Vagina (tissue), 2 donors: ENCODE measurements at regions not wholly inside any gene's neighbourhood (a gene's known extent, or its start where the extent isn't known, plus 50 kb on each side); places are given as distances from the start of the nearest gene placed in this dataset.

Experiments
- DNase-seq, 2 donors: peaks; one replicate each; pipeline ENCODE4 v3.0.0-alpha.2; 2017; ENCODE audit errors: extremely low spot score in 2 of 2
- H3K27ac ChIP-seq: fragments of 200-600 bp; sonication (generic); one replicate; pipeline ENCODE4 v1.5.1; 2019
- H3K27me3 ChIP-seq: fragments of 200-600 bp; sonication (generic); one replicate; pipeline ENCODE4 v1.5.1; 2019
- H3K36me3 ChIP-seq, 2 donors: fragments of 200-600 bp; sonication (generic); one replicate each; pipeline ENCODE4 v1.5.1; 2017 to 2019
- H3K4me1 ChIP-seq: fragments of 200-600 bp; sonication (generic); one replicate; pipeline ENCODE4 v1.5.1; 2019
- H3K4me3 ChIP-seq, 2 donors: fragments of 200-600 bp; sonication (generic); 1 replicate in 1 of 2; 2 replicates in 1 of 2; pipeline ENCODE4 v1.5.1; 2016 to 2019
- H3K9me3 ChIP-seq: fragments of 200-600 bp; sonication (generic); one replicate; pipeline ENCODE4 v1.5.1; 2019
- POLR2A ChIP-seq, 2 donors: fragments of 450-650 bp; IDR thresholded peaks; one replicate each; pipeline ENCODE4 v1.6.1; 2017; ENCODE audit warnings: antibody characterized with exemption in 2 of 2, mild to moderate bottlenecking in 2 of 2, moderate library complexity in 2 of 2
- POLR2AphosphoS5 ChIP-seq, 2 donors: sonication (generic); formaldehyde crosslinking; IDR thresholded peaks; one replicate each; pipeline ENCODE4 v1.9.0; 2017; ENCODE audit warnings: antibody characterized with exemption in 2 of 2, mild to moderate bottlenecking in 2 of 2, low read depth in 1 of 2; ENCODE audit not compliant: insufficient read depth in 1 of 2
- intact Hi-C: fragments of 100-400 bp; cut with DNase I; formaldehyde crosslinking; loops from one replicate; pipeline ENCODE4 v1.15.1; 2023
- TF ChIP-seq, protein P1 (sequence below), 3 experiments: fragments of 450-650 bp in 2 of 3; fragments of 200-600 bp in 1 of 3; sonication (generic) in 1 of 3; IDR thresholded peaks; one replicate each; pipeline ENCODE4 v1.5.1; 2017 to 2019; ENCODE audit warnings: antibody characterized with exemption in 3 of 3, mild to moderate bottlenecking in 2 of 3, moderate library complexity in 2 of 3

DNA sequence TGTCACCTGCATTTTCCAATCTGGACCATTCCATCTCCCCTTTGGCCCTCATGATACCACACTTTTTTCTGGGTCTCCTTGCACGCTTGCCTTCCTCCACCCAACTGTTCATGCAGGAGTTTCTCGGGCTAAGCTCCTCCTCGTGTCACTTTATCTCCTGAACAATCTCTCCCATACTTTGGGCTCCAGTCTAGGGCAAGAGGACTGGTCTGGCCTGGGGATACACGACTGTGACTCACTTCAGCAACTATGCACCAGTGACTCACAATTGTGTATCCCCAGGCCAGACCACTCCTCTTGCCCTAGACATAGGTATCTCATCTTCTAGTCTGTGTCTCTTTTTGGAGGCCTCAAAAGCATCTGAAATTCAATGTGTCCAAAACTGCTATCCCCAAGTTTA, 149.4 kb upstream of the PTPRM start:
- intact Hi-C loops: no loop called here
- H3K36me3 ChIP-seq: no peaks in the 10 kb centered on the region
- TF ChIP-seq POLR2AphosphoS5 (IDR thresholded peaks at IDR 0.05; ENCODE audit: insufficient read depth in 1 of 2, low read depth in 1 of 2) (no peak), POLR2A (IDR thresholded peaks at IDR 0.05) (no peak)
- TF ChIP-seq, protein P1, sequence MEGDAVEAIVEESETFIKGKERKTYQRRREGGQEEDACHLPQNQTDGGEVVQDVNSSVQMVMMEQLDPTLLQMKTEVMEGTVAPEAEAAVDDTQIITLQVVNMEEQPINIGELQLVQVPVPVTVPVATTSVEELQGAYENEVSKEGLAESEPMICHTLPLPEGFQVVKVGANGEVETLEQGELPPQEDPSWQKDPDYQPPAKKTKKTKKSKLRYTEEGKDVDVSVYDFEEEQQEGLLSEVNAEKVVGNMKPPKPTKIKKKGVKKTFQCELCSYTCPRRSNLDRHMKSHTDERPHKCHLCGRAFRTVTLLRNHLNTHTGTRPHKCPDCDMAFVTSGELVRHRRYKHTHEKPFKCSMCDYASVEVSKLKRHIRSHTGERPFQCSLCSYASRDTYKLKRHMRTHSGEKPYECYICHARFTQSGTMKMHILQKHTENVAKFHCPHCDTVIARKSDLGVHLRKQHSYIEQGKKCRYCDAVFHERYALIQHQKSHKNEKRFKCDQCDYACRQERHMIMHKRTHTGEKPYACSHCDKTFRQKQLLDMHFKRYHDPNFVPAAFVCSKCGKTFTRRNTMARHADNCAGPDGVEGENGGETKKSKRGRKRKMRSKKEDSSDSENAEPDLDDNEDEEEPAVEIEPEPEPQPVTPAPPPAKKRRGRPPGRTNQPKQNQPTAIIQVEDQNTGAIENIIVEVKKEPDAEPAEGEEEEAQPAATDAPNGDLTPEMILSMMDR (IDR thresholded peaks at IDR 0.05): no peak
- no peaks in the 10 kb centered on the region for H3K9me3 ChIP-seq
- no peaks in the 10 kb centered on the region for H3K27me3 ChIP-seq
- no peak overlapping the region for H3K27ac ChIP-seq
- no peak for DNase-seq
- H3K4me3 ChIP-seq: no peak overlapping the region
- peaks cover 6% of the 10 kb centered on the region for H3K4me1 ChIP-seq

DNA sequence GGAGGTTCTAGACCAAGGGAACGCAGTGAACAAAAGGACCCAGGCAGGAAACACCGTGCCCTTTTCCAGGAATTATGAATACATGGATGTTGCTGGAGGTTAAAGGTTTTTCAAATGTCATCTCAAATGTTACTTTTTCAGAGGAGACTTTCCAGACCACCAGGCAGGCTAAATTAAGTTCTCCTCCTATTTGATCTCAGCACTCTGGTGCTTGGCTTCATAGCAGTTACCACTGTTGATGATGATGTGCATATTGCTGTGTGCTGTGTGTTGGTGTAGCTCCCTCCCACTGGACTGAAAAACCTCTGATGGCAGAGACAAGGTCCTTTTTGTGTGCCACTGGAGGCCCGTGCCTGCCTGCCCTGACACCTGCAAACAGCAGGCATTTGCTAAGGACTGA, 137.3 kb upstream of the PTPRM start:
- Histone ChIP-seq H3K9me3 (no peaks in the 10 kb centered on the region), H3K27ac (no peak overlapping the region), H3K4me3 (no peak overlapping the region), H3K36me3 (no peaks in the 10 kb centered on the region), H3K27me3 (no peaks in the 10 kb centered on the region), H3K4me1 (no peaks in the 10 kb centered on the region)
- DNase-seq: no peak
- intact Hi-C loops: no loop called here
- no peak for TF ChIP-seq POLR2A (IDR thresholded peaks at IDR 0.05)
- TF ChIP-seq POLR2AphosphoS5 (IDR thresholded peaks at IDR 0.05; ENCODE audit: insufficient read depth in 1 of 2, low read depth in 1 of 2): no peak
- TF ChIP-seq, protein P1 (IDR thresholded peaks at IDR 0.05): no peak

DNA sequence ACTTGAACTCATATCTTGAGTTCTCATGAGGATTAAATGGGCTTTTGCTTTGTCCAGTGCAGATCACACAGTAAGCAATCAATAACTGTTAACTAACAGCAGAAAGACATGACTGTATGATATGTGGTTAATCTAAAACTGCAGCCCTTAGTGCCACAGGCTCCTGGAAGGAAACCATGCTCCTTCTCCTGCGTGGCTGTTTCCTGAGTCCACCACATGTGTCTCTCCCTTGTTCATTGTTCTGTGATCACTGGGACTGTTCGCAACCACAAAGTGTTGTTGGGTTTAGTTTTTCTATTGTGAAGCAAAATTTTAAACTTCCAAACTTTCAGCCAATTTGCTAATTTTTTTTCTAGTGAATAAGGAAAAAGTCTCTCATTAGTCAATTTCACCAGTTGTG, 130.9 kb upstream of the PTPRM start:
- H3K4me3 ChIP-seq: no peak overlapping the region
- no peaks in the 10 kb centered on the region for H3K36me3 ChIP-seq
- no peak for DNase-seq
- H3K27ac ChIP-seq: no peak overlapping the region
- H3K27me3 ChIP-seq: no peaks in the 10 kb centered on the region
- H3K9me3 ChIP-seq: no peaks in the 10 kb centered on the region
- H3K4me1 ChIP-seq: no peaks in the 10 kb centered on the region
- intact Hi-C loops: no loop called here
- TF ChIP-seq POLR2AphosphoS5 (IDR thresholded peaks at IDR 0.05; ENCODE audit: insufficient read depth in 1 of 2, low read depth in 1 of 2) (no peak), POLR2A (IDR thresholded peaks at IDR 0.05) (no peak)
- TF ChIP-seq, protein P1 (IDR thresholded peaks at IDR 0.05): no peak

DNA sequence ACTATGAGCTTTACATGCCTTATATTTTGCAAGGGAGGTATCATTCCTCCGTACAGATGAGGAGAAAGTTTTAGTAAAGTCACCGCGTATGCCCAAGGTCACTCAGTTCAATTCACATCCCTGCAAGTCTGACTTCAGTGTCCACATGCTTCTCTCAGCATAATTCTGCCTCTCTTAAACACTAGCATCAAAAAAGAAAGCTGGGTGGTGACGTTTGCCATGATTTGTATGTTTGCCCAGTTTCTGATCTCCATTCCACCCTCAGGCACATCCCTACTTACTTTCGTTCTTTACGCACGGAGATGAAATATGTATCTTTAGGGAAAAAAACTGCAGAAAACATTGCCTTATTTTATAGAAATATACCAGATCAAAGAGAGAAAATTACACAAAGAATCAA, 129.2 kb upstream of the PTPRM start:
- intact Hi-C loops: no loop called here
- H3K4me1 ChIP-seq: no peaks in the 10 kb centered on the region
- TF ChIP-seq POLR2A (IDR thresholded peaks at IDR 0.05) (no peak), POLR2AphosphoS5 (IDR thresholded peaks at IDR 0.05; ENCODE audit: insufficient read depth in 1 of 2, low read depth in 1 of 2) (no peak)
- TF ChIP-seq, protein P1 (IDR thresholded peaks at IDR 0.05): no peak
- DNase-seq: no peak
- no peaks in the 10 kb centered on the region for H3K9me3 ChIP-seq
- no peaks in the 10 kb centered on the region for H3K36me3 ChIP-seq
- no peaks in the 10 kb centered on the region for H3K27me3 ChIP-seq
- no peak overlapping the region for H3K27ac ChIP-seq
- H3K4me3 ChIP-seq: no peak overlapping the region

DNA sequence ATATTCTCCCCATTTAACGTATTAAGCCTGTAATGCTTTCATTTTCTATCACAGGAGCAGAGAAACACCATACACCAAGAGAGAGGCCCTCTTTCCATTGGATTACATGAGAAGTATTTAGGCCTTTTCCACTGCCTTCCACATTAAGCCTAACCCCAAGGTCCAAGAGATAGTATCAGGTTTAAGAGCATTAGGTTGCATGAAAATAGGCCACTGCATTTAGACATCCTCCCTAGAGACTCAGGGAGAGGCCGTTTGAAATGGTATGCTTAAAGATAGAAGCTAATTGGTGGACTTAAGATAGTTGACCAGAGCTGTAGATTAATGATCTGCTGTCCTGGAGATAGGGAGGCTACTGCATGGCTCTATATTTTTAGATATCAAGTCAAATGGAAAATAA, 128.5 kb upstream of the PTPRM start:
- Histone ChIP-seq H3K27me3 (no peaks in the 10 kb centered on the region), H3K36me3 (no peaks in the 10 kb centered on the region), H3K4me3 (no peak overlapping the region), H3K27ac (no peak overlapping the region), H3K4me1 (no peaks in the 10 kb centered on the region), H3K9me3 (no peaks in the 10 kb centered on the region)
- no peak for DNase-seq
- TF ChIP-seq POLR2AphosphoS5 (IDR thresholded peaks at IDR 0.05; ENCODE audit: insufficient read depth in 1 of 2, low read depth in 1 of 2): no peak
- no peak for TF ChIP-seq POLR2A (IDR thresholded peaks at IDR 0.05)
- TF ChIP-seq, protein P1 (IDR thresholded peaks at IDR 0.05): no peak
- intact Hi-C loops: no loop called here
